ENCODE measurements at regions not wholly inside any gene's neighbourhood (a gene's known extent, or its start where the extent isn't known, plus 50 kb on each side); places are given as distances from the start of the nearest gene placed in this dataset.

GRCh38 chr4:23660865-23661264, 229.0 kb downstream of the PPARGC1A start:
- DNase-seq, result no peak

GRCh38 chr4:23654791-23655190, 235.1 kb downstream of the PPARGC1A start:
- no peak for DNase-seq

DNA sequence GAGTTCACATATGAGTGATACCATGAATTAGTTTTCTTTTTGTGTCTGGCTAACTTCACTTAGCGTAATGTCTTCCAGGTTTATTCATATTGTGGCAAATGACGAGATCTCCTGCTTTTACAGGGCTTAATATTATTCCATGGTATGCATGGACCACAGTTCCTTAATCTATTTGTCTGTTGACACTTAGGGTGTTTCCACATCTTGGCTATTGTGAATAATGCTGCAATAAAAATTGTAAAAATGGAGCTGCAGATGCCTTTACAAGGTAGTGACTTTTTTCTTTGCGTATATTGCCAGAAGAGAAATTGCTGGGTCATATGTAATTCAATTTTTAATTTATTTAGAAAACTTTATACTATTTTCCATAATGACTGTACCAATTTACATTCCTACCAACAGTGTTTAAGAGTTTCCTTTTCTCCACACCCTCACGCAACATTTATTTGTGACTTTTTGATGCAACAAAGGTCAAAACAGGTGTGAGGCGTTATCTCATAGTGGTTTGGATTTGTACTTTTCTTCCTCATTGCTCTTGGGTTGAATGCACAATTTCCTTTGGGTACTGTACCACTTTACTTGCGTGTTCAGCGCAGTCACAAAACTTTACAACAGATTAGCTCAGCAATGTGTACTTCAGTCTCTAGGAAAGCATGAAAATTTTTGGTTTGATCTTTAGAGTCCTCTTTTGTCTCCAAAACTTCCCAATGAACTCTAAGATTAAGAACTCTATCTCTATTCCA, 240.8 kb downstream of the PPARGC1A start:
- no peak for DNase-seq

GRCh38 chr4:23635468-23635867, 254.4 kb downstream of the PPARGC1A start:
- no peak for DNase-seq

DNA sequence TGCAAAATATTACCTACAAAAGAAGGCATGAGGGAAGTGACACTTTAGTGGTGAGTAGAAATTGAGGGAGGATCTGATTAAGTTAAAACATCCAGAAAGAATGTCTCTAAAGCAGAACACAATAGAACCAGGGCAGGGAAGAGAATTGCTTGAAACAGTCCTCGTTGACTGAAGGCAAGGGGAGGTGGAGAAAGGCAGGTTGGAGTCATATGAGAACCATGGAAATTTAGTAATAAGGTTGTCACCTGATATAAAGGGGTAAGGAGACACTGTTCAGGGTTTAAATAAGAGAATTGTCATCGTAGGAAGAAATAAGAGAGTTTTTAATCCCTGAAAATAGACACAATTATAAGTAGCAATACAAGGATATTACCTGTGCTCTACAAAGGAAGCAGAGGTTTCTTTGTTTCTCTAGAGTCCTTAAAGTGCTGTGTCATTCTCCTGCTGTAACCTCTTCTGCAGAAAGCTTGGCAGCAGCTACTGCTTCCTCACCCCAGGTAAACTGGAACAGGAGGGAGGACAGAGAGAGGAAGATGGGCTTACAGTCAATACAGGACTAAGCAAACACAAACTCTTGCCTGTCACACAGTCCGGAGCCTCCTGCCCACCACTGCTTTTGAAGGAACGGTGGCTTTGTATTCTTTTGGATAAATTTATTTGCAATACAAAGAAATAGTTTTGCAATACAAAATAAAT, 258.4 kb downstream of the PPARGC1A start:
- no peak for DNase-seq

DNA sequence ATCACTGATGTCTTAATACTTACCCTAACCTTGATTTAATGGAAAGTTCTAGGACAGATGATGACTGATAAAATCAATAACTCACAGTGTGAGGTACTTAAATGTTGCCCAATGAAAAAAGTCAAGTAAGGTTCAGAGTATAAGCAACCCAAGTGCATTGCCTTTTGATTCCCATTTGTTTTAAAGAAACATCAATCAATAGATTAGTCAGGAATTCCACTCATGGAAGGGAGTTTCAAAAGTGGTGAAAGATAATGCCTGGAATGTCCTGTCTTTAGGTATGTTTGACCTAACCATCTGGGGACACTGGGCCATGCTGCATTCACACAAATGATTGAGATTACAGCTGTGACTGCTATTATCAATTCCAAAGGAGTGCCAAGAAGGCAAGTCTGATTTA, 259.7 kb downstream of the PPARGC1A start:
- DNase-seq, result no peak

- DNase-seq, result no peak
Measured at GRCh38 chr4:23629421-23629820, 260.4 kb downstream of the PPARGC1A start.

DNA sequence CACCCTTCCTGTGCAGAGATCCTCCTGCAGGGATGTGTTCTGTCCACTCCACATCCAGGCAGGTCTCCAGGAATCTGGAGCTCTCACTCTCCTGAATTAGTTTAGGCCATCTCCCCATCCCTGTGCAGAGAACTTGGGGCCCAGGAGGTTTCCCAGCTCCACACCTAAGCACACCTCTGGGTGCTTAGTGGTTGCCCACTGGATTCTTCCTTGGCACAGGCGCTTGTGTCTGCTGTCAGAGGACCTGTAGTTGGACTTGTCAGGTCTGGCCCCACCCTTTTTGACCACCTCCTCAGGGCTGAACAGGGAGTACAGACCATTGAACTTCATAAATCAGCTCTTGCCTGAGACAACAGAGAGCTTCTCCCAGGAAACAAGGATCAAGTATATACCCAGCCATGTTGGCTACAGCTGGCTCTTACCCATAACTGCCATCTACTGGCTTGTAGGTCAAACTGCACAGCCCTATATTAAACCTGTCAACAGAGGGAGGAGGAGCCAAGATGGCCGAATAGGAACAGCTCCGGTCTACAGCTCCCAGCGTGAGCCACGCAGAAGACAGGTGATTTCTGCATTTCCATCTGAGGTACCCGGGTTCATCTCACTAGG, 275.5 kb downstream of the PPARGC1A start:
- DNase-seq, result peak; percentile 64

- DNase-seq, result peak; percentile 10
Measured at GRCh38 chr4:23613782-23614181, 276.1 kb downstream of the PPARGC1A start.

DNA sequence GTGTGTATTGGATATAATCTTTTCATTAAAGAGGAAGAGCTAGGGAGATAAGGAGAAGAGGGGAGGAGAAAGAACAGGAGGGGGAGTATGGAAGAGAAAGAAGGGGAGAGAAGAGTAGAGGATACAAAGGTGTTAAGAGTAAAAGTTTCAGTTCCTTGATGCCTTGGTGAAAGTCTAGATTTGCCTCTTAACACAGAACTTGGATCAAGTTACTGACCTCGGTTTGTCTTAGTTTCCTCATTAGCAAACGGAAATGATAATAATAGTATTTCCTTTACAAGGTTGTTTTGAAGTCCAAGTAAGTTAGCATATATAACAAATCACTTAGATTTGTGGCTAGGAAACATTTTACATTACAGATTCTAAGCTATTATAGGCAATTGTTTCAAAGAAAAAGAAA, 287.1 kb downstream of the PPARGC1A start:
- no peak for DNase-seq

- no peak for DNase-seq
Measured at GRCh38 chr4:23594125-23594524, 295.7 kb downstream of the PPARGC1A start.

DNA sequence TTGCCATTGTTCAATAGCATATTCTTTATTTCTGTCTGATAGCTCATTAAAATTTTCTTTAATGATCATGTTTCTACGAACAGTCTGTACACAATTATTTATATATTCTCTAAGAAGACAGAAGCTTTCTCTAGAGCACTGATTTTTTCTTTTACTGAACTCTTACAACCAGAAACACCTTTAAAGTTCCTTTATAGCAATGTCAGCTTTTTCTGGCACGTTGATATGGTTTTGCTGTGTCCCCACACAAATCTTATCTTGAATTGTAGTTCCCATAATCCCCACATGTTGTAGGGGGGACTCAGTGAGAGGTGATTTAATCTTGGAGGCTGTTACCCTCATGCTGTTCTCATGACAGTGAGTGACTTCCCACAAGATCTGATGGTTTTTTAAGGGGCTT, 299.4 kb downstream of the PPARGC1A start:
- no peak for DNase-seq

DNA sequence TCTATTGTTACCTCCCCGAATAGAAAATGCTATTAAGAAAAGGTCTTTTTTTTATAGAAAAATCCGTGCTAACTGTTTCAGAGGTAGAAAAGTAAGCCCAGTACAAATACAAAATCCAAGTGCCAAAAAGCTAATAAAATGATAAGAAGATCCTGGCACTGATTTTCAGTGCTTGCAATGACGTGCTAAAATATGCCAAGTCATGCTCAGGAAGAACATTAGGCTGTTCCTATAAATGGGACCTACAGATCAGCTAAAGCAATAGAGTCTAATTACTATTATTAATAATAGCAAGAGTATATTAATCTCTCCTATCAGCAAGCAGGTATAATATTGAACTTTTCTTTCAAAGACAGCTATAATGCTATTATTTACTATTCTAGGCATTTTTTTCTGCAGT, 305.8 kb downstream of the PPARGC1A start:
- no peak for DNase-seq

DNA sequence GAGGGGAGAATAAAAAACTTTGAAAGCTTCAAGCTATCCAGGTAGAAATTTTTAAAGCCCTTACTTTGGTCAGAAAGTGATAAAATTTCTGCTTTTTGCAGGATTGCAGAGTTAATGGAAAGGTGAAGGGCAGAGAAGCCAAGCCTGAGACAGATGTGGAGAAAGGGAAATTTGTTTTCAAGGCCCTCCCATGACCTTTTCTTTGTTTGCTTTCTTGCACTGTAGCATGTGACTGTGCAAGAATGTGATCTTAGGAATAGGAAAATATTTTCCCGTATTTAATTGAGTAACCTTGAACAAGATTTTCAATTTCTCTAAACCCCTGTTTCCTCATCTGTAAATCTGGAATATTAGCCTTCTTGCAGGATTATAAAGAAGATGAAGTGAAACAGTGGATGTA, 307.2 kb downstream of the PPARGC1A start:
- no peak for DNase-seq

- DNase-seq, result no peak
Measured at GRCh38 chr4:23579166-23579565, 310.7 kb downstream of the PPARGC1A start.

DNA sequence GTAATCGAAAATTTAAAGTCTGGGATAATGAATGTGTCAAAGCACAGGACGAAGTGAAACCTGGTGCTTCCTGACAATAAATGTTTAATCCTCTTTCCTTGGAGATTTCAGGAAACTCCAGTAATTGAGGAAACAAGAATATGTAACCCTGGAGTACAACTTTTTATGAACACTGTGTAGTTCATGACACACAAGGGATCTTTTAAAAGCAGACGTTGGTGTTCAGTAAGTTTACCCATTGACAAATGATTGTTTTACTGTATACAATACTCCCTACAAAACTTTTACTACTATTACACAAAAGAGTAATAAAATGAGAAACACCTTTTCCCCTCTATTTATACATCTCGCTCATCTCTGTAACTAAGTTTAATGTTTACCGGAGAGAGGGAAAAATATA, 312.4 kb downstream of the PPARGC1A start:
- DNase-seq, result no peak

DNA sequence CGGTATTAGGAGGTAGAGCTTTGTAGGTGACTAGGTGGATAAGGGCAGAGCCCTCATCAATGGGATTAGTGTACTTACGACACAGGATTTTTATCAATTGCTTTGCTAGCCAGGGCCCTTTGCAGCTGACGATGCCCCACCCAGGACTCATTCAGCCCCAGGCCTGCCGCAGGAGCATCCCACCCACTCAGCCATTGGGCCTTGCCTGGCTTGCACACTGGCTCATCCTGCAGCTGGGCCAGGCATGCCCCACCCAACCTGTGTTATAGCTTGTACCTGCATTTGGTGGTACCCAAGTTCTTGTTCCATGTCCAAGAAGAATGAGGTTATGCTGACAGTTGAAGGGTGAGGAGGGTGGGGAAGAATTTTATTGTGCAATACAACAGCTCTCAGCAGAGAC, 317.5 kb downstream of the PPARGC1A start:
- no peak for DNase-seq

DNA sequence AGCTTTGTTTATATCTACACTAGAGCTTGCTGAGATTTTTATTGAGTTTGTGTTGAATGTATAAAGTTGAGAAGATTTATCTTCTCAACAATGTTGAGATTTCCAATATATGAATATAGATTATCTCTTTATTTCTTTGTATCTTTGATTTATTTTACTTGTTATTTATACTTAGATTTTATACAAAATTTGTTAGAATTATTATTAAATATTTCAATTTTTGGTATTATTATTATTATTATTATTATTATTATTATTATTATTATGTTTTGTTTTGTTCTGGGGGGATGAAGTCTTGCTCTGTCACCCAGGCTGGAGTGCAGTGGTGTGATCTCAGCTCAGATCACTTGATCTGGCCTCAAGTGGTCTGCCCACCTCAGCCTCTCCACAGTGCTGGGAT, 322.5 kb downstream of the PPARGC1A start:
- no peak for DNase-seq

- DNase-seq, result no peak
Measured at GRCh38 chr4:23560748-23561147, 329.1 kb downstream of the PPARGC1A start.

GRCh38 chr4:23558101-23558500, 331.7 kb downstream of the PPARGC1A start:
- no peak for DNase-seq

DNA sequence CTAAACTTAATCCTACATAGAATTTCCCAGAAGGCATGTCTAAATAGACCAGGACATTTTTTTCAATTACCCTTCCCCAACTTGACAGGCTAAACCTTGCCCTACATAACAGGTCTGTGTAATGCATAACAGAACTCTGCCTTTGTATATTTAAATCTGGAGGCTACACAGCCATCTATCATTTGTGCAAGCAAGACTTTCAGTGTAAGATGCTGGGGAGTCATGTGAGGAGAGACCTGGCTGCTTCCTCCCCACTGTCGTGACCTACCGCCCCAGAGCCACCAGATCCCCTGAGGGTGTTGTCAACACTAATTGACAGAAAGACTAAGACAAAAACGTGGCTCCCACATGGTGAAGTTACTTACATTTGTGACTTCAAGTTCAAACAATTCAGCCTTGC, 342.2 kb downstream of the PPARGC1A start:
- DNase-seq, result no peak

DNA sequence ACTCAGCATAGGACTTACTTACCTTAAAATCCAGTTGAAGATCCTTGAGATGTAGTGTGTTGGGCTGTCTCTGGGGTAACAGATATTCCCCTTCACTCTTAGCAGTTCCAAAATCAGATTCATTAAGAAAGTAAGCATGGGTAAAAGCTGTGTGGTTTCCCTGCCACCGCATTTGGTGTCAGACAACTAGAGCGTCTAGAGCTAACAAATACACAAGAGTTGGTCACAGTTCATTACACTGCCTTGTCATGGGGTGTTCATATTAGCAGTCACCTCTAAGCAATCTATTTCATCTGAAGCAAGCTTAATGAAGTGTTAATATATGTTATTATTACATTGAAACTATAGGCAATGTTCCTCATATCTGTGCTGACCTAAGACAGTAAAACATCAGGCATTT, 342.8 kb downstream of the PPARGC1A start:
- DNase-seq, result no peak

DNA sequence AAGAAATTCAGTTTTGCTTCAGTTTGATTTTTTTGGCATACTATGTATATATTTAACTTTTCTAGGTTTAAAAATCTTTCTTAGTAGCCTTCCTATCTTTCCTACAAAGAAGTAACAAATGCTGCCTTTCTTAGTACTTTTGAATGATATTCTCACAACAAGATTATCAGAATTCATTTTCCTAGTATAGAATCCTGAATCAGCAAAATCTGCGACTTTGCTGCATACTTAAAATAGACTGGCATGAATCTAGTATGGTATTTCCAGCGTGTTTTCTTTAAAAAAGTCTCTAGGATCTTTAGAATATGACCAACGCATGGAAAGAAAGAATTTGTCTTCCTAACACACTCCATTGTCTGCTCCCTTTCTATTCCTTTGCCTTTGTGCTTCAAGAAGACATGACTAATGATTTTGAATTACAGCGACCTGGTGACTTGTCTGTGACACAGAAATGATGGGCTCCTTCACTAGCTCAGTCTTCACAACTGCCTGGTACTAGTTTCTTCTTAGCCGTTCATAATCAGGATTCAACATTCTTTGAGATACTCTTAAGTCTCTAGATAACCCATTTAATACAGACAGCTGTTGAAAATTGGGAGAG, 349.8 kb downstream of the PPARGC1A start:
- no peak for DNase-seq

- no peak for DNase-seq
Measured at GRCh38 chr4:23533859-23534258, 356.0 kb downstream of the PPARGC1A start.
